HepG2 (cell line): ENCODE measurements at regions not wholly inside any gene's neighbourhood (a gene's known extent, or its start where the extent isn't known, plus 50 kb on each side); places are given as distances from the start of the nearest gene placed in this dataset.
A peak's percentile ranks its signal among the peaks of the same experiment; 100 is the strongest.

Experiments
- ARID4A ChIP-seq: sonication (generic); formaldehyde crosslinking; IDR thresholded peaks from 2 replicates; pipeline ENCODE4 v1.5.0; 2020; ENCODE audit warnings: mild to moderate bottlenecking, missing genetic modification reagents, borderline replicate concordance
- HNF1A ChIP-seq, 2 experiments: sonication (generic) in 1 of 2; formaldehyde crosslinking in 1 of 2; IDR thresholded peaks; 2 replicates each; pipeline versions ENCODE4 v1.4.0 to v1.6.1; 2016 to 2020; ENCODE audit warnings: borderline replicate concordance in 1 of 2, low read depth in 1 of 2, mild to moderate bottlenecking in 1 of 2, missing genetic modification reagents in 1 of 2
- NCOR1 ChIP-seq: fragments of 200-600 bp; sonication (generic); IDR thresholded peaks from 2 replicates; pipeline ENCODE4 v1.7.0; 2017; ENCODE audit warnings: antibody characterized with exemption, low read length, borderline replicate concordance
- ZNF260 ChIP-seq: sonication (generic); formaldehyde crosslinking; IDR thresholded peaks from 2 replicates; pipeline ENCODE4 v1.4.0; 2020; ENCODE audit warnings: missing genetic modification reagents, low read depth, mild to moderate bottlenecking, borderline replicate concordance
- ZNF264 ChIP-seq: sonication (generic); formaldehyde crosslinking; IDR thresholded peaks from 2 replicates; pipeline ENCODE4 v1.4.0; 2020; ENCODE audit warnings: missing genetic modification reagents
- ZNF335 ChIP-seq: sonication (generic); formaldehyde crosslinking; IDR thresholded peaks from 2 replicates; pipeline ENCODE4 v1.4.0; 2020; ENCODE audit warnings: missing genetic modification reagents
- ZNF7 ChIP-seq: IDR thresholded peaks from 2 replicates; pipeline ENCODE4 v1.6.1; 2016; ENCODE audit warnings: missing biosample characterization, missing genetic modification reagents
- ZXDC ChIP-seq: sonication (generic); formaldehyde crosslinking; IDR thresholded peaks from 2 replicates; pipeline ENCODE4 v1.5.0; 2020; ENCODE audit warnings: mild to moderate bottlenecking, missing genetic modification reagents
- TF ChIP-seq, protein P1 (sequence below): sonication (generic); formaldehyde crosslinking; IDR thresholded peaks from 2 replicates; pipeline ENCODE4 v1.4.0; 2020; ENCODE audit warnings: missing genetic modification reagents
- TF ChIP-seq, protein P2 (sequence below): sonication (generic); formaldehyde crosslinking; IDR thresholded peaks from 2 replicates; pipeline ENCODE4 v1.4.0; 2020; ENCODE audit warnings: missing genetic modification reagents
- TF ChIP-seq, protein P3 (sequence below): sonication (generic); formaldehyde crosslinking; IDR thresholded peaks from 2 replicates; pipeline ENCODE4 v1.8.1; 2023; ENCODE audit warnings: mild to moderate bottlenecking, moderate library complexity, missing genetic modification reagents

DNA sequence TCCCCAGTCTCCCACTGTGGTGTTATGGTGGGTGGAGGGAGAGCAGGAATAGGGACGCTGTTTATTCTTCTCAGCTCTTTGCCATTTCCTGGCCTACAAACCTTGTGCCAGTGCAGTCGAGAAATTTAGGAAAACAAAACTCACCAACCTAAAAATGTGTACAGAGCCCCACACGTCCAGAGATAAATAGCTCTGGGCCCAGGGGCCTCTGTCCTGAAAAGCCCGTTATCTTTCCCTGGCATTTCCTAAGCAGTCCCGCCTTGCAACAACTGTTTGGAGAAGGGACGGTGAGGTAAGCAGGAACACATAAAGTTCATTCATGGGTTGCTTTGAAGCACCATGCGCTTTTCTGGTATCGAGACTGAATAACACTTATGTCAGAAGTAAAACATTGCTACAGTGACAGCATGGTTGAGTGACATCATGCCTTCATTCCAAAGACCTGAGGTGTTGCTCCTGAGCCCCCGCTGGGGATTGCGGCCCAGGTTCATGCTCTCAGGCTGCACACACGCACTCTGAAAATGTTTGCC is 80.1 kb upstream of the NXT1 start (continued):
- no peak for TF ChIP-seq HNF1A (IDR thresholded peaks at IDR 0.05; ENCODE audit: low read depth)
- peak; percentile 42; the same call in 1 of the 2 replicates for TF ChIP-seq HNF1A (CRISPR knock-in tag; IDR thresholded peaks at IDR 0.05; ENCODE audit: borderline replicate concordance)
- peak; percentile 38; the same call in 1 of the 2 replicates for TF ChIP-seq ARID4A (CRISPR knock-in tag)
- TF ChIP-seq, protein P1, sequence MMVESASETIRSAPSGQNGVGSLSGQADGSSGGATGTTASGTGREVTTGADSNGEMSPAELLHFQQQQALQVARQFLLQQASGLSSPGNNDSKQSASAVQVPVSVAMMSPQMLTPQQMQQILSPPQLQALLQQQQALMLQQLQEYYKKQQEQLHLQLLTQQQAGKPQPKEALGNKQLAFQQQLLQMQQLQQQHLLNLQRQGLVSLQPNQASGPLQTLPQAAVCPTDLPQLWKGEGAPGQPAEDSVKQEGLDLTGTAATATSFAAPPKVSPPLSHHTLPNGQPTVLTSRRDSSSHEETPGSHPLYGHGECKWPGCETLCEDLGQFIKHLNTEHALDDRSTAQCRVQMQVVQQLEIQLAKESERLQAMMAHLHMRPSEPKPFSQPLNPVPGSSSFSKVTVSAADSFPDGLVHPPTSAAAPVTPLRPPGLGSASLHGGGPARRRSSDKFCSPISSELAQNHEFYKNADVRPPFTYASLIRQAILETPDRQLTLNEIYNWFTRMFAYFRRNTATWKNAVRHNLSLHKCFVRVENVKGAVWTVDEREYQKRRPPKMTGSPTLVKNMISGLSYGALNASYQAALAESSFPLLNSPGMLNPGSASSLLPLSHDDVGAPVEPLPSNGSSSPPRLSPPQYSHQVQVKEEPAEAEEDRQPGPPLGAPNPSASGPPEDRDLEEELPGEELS (CRISPR knock-in tag) = peak; percentile 91
- TF ChIP-seq ZNF7 (CRISPR knock-in tag) = no peak
- TF ChIP-seq, protein P2, sequence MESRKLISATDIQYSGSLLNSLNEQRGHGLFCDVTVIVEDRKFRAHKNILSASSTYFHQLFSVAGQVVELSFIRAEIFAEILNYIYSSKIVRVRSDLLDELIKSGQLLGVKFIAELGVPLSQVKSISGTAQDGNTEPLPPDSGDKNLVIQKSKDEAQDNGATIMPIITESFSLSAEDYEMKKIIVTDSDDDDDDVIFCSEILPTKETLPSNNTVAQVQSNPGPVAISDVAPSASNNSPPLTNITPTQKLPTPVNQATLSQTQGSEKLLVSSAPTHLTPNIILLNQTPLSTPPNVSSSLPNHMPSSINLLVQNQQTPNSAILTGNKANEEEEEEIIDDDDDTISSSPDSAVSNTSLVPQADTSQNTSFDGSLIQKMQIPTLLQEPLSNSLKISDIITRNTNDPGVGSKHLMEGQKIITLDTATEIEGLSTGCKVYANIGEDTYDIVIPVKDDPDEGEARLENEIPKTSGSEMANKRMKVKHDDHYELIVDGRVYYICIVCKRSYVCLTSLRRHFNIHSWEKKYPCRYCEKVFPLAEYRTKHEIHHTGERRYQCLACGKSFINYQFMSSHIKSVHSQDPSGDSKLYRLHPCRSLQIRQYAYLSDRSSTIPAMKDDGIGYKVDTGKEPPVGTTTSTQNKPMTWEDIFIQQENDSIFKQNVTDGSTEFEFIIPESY (CRISPR knock-in tag) = 0 out of 2 replicates have a peak, but pooled peaks have one; percentile 12
- TF ChIP-seq ZNF264 (CRISPR knock-in tag) = no peak
- 0 out of 2 replicates have a peak, but pooled peaks have one; percentile 12 for TF ChIP-seq NCOR1
- peak; percentile 44; the same call in 1 of the 2 replicates for TF ChIP-seq ZNF335 (CRISPR knock-in tag)
- TF ChIP-seq ZXDC (CRISPR knock-in tag) = no peak
- TF ChIP-seq, protein P3, sequence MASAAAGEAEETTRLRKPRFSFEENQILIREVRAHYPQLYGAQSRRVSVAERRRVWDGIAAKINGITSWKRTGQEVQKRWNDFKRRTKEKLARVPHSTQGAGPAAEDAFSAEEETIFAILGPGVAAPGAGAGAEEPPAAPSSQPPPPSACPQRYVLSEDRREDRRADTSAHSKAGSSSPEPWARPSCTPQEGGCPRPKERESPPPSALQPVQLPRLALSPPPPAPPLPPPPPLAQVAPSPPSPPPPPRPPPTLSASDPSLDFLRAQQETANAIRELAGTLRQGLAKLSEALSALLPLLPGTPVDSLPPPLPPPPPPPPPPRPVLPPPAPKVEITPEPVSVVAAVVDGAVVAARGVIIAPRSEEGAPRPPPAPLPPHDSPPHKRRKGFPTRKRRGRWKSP = no peak
- TF ChIP-seq ZNF260 (CRISPR knock-in tag) = no peak
